Activated CD4-positive, alpha-beta T cell treated with anti-CD3 and anti-CD28 coated beads for 4 hours (primary cell): ENCODE measurements at regions not wholly inside any gene's neighbourhood (a gene's known extent, or its start where the extent isn't known, plus 50 kb on each side); places are given as distances from the start of the nearest gene placed in this dataset.

ENCODE experiments used
- DNase-seq, 2 donors: peaks; one replicate each; pipeline ENCODE4 v3.0.0-alpha.2; 2020

DNA sequence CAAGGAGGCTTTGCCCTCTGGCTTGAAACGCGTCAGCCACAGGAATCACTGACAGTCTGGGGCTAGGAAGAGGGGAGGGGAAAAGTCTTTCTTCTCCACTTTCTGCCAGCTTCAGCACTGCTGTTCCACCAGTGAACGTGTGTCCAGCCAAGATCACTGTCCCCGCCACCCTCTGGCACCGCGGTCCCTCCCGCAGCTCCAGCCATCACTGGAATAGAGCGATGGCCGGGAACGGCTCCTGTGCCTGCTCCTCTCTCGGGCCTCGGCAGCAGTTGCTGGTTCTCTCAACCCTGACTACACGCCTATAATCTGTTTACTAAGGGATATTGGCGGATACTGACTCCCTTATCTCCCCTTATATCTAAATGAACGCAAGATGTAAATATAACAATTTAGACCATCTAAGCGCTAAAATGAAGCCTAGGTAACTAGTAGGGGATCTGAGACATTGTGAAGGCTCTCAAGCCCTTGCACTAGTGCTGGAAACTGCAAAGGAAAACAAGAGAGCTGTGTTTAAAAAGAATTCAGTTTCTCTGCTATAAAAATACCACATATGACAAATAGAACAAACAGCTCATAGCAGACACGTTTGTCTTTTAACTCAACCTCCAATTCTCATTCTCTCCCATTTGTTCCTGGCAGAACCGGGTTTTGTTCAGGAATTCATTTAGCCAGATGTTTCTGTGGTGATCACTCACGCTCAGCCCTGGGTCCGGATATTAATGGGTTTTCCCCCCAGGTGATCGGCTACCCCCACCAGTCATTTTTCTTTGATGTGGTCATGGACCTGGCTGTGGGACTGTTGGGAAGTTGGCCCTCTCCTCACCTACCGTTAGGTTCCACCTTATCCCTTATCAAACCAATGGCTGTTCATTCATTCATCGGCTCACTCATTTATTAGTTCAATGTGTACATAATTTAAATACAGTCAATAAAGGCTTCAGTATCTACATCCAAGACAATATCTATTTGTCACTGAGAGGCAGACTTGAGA lies 149.8 kb downstream of the MED10 start:
- DNase-seq = no peak

DNA sequence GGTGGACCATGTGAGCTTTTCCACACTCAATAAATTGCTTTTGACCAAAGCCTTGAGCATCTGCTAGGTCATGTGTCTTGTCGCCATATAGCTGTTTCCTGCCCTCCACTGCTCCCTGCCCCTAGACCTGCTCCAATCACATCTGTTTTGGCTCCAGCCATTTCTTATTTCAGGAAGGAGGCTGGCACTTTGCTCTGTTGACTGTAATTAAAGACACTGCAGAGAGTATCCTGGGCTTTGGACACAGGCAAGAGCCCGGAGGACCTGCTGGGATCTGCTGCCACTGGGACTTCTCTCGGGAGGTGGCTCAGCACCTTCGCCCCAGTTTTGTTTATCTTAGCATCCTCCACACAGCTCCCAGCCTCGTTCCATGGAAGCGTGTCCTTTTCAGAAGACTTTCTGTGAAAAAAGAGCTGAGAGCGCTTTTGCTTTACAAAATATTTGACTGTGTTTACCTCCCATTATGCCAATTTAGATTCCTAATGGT lies 153.2 kb downstream of the MED10 start:
- DNase-seq = no peak

DNA sequence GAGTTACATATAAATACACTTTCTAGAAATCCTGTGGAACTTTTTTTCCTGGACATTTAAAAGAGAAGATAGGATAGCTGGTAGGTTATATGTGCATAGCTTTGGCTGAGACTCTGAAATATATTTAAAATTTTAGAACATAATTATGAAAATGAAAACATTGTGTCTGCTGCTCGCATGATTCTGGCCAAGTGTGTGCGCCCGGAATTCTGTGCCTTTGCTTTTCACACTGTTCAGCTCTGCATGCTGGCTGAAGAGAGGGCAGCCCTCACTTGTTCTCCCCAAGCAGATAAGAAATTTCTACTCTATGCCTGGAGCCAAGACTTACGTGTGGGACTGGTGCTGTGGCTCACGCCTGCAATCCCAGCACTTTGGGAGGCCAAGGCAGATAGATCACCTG lies 153.9 kb downstream of the MED10 start:
- no peak for DNase-seq

DNA sequence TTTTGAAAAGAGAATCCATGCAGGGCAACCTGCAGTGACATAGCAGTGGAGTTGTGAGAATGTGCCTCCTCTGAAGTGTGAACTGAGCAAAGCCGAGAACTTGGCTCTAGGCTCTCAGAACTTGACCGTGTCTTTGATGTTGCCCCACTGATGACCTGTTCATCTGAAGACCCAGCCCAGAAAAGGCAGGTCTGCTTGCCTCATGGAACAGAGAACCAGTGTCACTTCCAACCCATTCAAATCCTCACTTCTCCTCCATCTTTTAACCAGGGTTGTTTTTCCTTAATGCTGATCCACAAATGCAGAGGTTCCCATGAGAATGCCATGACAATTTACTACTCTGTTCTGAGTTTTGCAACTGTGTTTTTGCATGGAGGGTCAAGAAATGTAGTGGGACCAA lies 155.4 kb downstream of the MED10 start:
- no peak for DNase-seq

DNA sequence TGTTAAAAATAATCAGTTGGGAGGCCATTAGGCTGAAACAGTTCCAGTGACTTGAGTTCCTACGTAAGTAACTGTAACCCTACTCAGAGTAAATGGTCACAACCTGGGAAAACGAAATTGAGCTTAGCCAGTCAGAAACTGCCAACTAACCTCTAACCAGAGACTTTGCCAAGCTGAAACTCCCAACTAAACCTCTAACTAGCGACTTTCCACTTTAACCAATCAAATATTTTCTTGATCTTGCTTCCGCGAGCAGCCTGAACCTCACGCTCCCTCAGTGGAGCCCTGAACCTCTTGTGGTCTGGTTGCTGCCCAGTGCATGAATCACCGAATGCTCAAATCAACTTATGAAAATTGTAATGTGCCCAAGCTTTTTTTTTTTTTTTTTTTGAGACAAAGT lies 156.2 kb downstream of the MED10 start:
- no peak for DNase-seq

DNA sequence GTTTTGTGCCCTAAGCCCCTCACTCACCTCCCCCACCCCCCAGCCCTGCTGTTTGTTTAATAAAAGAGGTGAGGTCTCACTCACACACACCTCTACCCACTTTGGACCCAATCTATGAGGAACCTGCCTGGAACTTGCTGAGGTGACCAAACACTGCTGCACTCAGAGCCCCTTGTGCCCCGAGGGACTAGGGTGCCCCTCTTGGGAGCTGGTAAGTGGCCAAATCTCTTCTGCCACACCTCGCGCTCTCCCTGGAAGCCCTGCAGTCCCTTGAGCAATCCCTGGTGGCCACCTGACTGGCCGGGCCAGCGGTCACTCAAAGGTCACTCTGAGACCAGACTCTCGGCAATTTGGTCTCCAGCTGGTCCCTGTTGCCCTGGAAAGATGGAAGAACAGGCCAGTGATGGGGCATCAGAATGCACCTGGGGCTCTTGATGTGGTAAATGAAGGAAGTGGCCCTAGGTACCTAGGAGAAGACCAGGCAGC lies 157.2 kb downstream of the MED10 start:
- no peak for DNase-seq

DNA sequence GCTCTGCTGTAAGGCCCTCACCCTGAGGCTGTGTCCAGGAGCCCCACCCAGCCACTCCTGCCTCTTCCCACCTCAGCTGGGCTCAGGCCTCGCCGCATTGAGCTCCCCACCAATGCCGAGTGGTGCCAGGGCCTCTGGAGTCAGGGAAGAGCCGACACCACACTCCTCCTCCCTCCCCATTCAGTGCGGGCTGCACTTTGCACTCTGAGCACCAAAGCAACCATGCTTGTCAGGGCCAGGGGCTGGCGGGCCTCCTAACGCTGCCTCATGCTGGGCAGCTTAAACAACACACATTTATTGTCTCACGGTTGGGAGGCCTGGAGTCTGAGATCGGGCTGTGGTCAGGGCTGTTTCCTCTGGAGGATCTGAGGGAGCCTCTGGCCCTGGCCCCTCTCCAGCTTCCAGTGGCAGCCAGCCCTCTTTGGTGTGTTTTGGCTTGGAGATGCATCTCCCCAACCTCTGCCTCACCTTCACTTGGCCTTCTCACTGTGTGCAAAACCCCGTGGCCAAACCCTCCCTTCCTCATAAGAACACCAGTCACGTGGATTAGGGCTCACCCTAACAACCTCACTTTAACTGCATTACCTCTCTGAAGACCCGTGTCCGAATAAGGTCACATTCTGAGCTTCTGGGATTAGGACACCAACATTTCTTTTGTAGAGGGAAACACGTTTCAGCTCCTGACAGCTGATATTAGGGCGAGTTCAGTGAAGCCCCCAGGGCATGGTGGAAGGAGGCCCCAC lies 157.8 kb downstream of the MED10 start:
- DNase-seq = no peak

DNA sequence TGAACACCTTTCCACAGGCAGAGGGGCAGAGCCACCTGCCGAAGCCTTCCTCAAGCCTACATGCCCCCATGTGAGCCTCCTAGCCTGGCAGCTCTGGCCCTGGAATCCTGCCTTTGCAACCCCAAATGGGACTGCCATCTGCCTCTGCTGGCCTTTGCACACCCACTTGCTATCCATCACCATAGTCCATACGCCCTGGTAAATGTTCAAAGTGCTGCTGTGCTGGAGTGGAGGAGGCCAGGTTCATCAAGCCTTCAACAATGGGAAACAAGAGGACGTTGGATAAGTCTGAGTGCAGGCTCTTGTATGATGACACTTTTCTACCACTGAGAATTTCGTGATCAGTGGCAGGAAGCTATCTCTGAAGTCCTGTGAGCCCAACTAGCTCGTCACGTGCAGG lies 159.8 kb downstream of the MED10 start:
- DNase-seq = no peak

DNA sequence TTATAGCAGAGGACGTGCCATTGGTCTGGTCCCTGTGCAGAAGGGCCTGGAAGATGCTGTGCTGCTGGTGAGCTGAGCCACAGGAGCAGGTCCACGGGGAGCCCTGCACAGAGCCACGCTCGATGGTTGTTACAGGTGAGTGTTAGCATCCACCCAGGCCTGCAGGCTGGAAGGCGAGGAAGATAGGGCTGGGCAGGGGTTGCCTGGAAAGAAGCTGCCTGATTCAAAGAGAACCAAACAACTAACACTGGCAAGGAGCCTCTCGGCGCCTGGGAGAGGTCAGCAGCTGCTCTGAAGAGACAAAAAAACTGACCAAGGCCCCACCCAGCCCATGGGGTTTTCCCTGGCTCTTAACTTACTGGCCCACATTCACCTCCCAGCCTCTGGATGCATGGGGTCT lies 160.2 kb downstream of the MED10 start:
- no peak for DNase-seq

DNA sequence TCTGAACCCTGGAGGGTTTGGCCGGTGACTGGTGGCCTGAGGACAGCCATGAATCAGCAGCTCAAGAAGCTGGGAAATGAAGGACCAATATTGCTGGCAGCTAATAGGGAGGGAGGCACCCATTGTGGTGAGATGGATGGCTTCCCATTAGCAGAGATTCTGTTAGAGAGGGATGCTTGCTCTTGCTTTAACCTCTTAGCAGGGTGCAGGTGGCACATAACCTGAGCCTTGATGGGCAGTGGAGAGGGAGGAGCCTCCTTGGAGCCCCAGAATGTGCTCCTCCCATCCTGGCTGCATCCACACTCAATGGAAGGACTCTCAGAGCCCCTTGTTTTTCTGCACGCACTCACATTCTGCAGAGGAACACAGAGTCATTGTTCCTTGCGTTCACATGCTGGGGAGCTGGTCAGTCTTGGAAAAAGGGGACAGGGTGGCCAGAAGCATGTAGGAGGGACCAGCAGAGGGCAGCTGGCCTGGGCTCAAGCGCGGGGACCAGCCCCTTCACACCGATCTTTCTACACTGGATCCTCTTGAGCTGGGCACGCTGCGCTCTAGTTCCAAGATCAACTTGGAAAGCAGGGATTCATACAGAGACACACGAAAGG lies 161.8 kb downstream of the MED10 start:
- DNase-seq = no peak

DNA sequence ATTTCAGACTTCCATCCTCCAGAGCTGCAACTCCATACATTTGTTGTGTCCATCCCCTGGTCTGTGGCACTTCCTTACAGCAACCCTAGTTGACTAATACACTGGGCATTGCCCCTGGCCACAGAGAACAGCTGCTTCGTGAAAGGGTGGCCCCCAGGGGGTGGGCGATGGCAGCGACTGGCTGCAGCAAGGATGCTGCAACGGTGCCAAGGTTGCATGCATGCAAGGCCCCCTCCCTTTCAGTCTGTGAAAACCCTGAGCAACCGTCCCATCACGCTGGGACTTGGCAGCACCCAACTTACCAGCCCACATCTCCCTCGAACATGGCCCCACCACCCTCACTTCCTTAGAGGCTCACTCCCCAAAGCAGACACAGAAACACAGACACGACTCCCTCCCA lies 162.5 kb downstream of the MED10 start:
- no peak for DNase-seq

DNA sequence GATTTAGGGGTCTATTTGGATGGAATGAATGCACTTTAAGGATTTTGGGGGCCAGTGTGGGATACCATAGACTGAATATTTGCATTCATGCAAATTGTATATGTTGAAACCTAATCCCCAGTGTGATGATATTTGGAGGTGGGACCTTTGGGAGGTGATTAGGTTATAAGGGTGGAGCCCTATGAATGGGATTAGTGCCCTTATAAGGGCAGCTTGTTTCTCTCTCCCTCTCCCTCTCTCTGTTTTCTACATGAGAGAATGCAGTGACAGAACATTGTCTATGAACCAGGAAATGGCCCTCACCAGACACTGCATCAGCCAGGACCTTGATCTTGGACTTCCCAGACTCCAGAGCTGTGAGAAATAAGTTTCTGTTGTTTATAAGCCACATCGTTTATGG lies 166.1 kb downstream of the MED10 start:
- no peak for DNase-seq

DNA sequence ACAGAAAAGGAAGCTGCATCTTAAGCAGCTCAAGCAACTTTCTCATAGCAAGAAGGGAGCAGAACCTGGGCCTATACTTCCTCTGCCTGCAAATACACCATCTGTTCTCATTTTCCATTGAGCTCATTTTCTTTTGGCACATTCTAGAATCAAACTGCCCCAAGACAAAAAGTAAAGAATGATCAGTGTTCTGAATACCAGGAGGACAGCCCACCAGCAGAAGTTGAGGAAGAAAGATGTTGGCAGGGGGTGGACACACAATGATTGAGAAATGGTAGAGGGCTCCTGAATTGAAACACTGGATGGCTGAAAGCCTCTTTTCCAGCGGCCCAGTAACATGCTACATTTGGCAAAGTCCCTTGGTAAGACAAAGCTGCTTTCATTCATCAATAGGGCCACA lies 171.8 kb downstream of the MED10 start:
- no peak for DNase-seq

DNA sequence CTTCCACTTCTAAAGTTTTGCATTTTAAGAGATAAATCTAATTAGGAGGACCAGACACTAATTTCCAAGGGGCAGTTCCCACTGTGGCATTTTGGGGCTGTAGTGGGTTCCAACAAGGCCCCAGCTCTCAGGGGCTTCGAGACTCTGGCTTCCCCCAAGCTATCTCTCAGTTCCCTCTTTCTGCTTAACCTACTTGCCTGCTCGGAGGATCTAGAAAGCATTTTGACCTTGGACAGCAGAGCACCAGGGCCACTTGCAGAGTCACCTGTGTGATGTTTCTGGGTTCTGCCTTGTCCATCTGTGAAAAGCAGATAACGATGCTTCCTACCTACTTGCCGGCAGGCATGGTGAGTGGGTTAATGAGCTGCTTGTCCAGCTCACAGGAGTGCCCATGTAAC lies 175.4 kb downstream of the MED10 start:
- no peak for DNase-seq

DNA sequence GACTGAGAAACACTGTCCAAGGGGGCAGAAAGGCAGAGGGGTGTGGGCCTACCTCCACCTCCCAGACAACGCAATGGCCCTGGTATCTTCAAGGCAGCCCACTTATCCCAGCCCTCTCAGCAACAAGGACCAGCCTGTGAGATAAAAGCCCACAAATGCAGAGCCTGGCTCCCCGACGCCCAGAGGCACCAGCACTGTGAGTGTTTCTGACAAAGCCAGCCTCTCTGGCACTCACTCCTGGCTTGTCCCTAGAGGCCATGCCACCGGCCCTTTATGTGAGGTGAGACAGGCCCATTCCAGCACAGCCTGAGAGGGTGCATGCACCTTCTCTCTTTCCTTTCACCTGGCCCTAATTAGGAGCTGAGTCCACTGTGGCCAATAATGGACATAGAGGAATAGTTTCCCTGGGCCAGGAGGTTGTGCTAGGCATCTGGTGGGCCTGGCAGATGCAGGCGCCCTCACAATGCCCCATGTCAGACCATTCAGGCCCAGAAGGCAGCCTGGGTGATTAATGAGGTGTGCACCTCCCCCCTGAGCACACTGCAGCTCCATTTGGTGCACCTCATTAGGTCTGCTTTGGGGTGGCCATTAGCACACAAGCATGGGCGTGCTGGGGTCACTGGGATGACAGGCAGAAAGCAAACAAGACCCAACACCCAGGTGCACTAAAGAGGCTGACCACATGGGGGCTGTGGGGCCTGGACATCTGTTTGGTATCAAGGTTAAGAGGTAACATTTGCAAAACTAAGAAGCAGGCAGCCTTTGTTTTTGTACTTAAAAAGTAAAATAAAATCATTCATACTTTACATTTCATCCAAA lies 176.0 kb downstream of the MED10 start:
- no peak for DNase-seq

DNA sequence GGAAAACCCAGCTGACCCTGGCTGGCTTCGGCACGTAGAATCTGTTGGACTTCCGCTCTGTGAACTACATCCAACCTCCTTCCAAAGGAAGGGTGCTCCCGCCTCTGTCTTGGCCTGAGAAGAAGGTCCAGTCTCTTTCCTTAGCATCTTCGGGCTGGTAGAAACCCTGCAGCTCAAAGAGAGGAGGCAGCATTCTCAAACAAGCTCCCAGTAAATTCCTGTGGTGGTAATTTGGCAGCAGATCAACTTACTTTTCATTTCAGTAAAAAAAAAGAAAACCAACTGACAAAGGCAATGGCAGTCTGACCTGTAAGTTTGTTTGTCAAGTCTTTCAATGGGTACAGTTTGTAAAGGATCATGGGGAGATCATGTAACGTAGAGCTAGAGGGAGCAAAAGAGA lies 176.7 kb downstream of the MED10 start:
- DNase-seq = no peak

DNA sequence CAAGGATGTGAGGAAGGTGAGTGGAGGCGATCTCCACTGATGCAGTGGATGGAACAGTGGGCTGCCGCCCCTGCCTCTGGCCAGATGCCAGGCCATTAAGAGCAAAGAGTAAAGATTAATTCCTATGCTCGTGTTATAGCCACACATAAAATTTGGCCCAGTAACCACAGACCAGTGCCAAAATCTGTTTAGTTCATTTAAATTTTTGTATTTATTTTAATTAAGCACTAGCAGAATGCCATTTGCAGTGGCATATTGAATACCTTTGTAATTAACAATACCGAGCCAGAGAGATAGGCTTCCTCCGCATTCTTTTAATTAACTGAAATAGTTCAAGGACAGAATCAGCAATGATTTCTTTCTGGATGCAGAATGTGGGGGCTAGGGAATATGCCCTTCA lies 179.8 kb downstream of the MED10 start:
- DNase-seq = no peak

DNA sequence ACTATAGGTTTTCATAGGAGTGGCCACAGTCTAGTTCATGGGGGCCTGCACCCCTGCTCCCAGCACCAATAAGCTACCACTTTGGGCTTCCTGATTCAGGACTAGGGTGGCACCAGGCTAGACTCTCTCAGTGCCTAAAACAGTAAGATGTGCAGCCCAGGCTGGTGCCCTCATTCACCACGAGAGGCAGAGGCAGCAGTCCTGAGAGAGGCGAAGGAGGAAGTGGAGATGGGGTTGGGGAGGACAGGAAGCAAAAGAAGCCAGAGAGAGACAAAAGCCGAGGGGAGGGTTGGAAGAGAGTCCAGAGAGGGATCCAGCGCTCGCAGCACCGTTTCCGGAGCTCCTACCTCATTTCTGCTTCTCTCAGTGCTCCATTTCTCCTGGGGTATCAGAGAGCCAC lies 180.9 kb downstream of the MED10 start:
- no peak for DNase-seq

DNA sequence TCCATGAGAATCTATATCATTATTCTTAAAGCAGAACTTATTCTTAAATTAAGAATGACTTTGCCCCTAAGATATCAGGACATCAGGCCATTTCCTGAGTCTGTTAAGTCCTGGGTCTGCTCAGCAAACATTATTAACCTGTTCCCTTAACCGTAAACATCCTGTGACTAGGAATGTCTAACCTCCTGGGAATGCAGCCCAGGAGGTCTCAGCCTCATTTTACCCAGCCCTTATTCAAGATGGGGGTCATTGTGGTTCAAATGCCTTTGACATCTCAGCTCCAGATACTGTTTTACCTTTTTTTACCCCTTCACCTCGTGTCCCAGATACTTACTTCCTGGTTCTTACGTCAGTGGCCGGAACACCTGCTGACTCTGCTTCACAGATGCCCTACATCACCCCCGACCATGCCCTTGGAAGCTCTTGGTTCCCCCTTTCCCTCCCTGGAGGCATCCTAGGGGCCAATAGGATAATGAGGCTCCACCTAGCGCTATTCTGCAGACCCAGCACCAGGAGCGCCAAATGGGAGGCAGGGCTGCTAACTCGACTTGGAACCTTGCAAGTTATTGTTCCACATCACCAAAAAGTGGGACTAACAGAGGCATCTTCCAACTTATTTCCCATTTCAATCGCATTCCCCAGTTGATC lies 182.5 kb downstream of the MED10 start:
- no peak for DNase-seq

DNA sequence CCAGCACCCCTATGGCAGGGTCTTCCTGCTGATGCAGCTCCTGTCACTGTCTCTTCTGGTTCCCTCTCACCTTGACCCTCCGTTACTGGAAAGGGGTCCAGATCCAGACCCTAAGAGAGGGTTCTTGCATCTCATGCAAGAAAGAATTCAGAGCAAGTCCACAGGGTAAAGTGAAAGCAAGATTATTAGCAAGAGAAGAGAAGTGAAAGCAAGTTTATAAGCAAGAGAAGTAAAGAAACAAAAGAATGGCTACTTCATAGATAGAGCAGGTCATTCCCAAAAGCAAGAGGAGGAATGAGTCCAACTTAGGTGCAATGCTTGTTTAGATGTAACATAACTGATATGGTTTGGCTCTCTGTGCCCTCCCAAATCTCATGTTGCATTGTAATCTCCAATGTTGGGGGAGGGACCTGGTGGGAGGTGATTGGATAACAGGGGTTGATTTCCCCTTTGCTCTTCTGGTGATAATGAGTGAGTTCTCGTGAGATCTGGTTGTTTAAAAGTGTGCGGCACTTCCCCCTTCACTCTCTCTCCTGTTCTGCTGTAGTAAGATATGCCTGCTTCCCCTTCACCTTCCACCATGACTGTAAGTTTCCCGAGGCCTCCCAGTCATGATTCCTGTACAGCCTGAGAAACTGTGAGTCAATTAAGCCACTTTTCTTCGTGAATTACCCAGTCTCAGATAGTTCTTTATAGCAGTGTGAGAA lies 183.3 kb downstream of the MED10 start:
- no peak for DNase-seq

DNA sequence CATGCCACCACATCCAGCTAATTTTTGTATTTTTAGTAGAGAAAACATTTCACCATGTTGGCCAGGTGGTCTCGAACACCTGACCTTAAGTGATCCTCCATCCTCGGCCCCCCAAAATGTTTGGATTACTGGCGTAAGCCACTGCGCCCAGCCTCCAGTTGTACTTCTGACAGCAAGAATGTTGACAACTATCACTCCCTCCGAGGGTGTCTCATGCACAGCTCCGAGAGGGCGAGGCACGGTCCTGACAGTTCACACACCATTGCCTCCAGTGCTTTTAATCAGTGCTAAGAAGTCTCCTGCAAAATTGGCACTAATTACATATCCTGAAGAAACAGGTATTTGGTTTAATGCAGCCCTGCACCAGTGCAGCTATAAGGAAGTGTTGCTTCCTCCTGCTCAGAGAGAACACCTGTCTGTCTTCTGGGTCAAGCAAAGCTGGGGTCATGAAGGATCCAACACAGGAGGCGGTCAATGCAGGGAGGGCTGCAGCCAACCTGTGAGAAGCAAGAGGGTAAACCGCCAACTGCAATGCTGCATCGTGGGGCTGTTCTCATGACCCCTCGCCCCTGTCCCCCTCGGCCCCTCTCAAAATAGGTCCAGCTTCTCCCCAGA lies 184.0 kb downstream of the MED10 start:
- DNase-seq = no peak
